ENCODE measurements at regions not wholly inside any gene's neighbourhood (a gene's known extent, or its start where the extent isn't known, plus 50 kb on each side); places are given as distances from the start of the nearest gene placed in this dataset.
"Not testable (repeated sequence)": the region's sequence is repeated elsewhere in the genome, so short reads cannot be mapped to it uniquely, and the experiment has no call there.

DNA sequence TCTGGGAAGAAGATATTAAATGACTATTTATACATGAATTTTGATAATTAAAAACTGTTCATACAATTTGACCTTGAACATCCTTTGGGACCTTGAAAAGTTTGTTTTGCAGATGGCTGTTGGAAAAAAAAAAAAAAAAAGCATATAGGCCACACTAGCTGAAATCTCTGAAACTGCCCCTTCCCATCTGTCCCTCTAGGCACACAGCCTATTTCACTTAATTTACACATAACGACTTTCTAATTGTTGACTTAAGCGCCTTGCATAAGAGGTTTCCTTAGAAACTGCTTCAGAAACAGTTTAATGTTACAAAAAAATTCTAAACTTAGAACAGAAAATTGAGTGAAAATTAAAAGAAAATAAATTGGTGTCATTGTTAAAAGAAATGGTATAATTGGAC lies 131.0 kb downstream of the COX18 start:
- no peak for DNase-seq

DNA sequence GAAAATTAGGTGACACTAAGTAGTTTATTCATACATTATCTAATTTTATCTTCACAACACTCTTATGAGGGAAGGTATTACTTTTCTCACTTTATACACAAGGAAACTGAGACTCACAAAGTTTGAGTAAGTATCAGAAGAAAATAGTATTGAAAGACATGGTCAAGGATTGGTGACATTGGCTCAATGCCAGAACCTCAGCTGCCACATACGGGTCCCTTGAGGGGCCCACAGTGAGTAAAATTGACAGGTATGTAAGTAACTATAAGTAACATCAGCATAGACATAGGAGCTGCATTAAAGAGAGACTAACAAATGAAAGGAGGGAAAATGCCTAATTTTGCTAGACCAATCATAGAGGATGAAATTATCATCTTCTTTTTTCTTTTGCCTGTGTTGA lies 134.1 kb downstream of the COX18 start:
- DNase-seq: no peak

DNA sequence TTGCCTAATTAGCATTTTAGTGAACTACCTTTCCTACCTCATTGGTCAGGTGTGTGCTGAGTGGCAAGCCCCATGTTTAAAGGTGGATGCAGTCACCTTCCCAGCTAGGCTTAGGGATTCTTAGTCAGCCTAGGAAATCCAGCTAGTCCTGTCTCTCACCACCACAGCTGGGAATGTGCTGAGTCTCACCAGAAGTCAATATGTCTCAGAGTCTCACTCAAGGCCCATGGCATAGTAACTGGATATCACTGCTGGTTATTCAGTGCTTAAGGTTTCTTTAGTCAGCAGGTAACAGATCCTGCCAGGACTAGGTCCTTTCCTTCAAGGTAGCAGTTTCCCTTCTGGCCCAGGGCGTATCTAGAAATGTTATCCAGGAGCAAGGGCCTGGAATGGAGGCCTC lies 136.5 kb downstream of the COX18 start:
- DNase-seq: no peak

DNA sequence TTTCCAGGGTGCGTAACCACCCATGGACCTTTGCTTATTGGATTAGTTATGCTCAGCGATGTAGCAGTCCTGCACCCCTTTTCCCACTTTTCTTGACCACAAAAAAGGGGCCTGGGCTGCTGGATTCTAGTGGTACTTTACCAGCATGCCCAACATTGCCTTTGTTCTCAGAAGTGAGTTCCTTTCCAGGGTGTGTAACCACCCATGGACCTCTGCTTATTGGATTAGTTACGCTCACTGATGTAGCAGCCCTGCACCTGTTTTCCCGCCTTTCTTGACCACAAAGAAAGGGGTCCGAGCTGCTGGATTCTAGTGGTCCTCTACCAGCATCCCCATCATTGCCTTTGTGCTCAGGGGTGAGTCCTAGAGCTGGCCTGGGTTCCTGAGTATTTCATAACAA lies 138.2 kb downstream of the COX18 start:
- DNase-seq: no peak

DNA sequence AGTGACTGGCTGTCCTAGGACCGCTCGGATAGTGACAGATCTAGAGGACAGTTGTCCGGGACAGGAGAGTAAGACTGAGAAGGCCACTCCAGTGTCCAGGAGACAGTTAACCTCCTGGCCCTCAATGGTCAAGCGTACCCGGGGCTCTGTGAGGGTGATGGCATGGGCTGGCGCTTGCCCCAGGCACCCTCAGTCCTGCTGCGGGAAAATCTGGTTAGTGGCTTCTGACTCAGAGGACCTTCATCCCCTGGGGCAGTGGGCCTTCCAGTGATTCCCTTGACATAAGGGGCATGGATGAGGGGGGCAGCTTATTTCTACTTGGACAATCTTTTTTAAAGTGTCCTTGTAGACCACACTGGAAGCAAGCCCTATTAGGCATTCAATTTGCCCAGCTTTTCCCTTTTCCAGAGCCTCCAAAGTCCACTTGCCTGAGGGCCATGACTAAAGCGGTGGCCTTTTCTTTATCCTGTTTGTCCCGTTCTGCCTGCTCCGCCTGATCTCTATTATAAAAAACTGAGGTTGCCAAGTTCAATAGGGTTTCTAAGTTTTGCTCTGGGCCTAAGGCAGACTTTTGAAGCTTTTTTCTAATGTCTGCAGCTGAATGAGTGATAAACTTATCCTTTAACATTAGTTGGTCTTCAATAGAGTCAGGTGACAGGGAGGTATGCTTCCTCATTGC lies 139.8 kb downstream of the COX18 start:
- not testable (repeated sequence) for DNase-seq

- no peak for DNase-seq
Measured at GRCh38 chr4:72924814-72925213, 144.7 kb downstream of the COX18 start.

- DNase-seq: no peak
Measured at GRCh38 chr4:72919937-72920336, 149.6 kb downstream of the COX18 start.

- DNase-seq: no peak
Measured at GRCh38 chr4:72919464-72919863, 150.1 kb downstream of the COX18 start.

DNA sequence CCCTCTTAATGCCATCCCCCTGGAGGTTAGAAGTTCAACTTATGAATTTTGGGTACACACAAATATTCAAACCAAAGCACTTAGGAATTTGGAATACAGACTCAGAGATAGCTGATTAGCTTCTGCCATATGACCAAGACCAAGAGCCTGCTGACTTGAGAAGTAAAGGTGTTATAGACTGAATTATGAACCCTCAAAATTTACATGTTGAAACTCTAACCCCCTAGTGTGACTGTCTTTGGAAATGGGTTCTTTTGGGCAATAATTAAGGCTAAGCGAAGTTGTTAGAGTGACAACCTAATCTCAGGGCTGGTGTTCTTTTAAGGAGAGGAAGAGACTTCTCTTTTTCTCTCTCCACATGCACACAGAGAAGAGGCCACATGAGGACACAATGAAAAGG lies 151.2 kb downstream of the COX18 start:
- DNase-seq: no peak

- no peak for DNase-seq
Measured at GRCh38 chr4:72911316-72911715, 158.2 kb downstream of the COX18 start.

DNA sequence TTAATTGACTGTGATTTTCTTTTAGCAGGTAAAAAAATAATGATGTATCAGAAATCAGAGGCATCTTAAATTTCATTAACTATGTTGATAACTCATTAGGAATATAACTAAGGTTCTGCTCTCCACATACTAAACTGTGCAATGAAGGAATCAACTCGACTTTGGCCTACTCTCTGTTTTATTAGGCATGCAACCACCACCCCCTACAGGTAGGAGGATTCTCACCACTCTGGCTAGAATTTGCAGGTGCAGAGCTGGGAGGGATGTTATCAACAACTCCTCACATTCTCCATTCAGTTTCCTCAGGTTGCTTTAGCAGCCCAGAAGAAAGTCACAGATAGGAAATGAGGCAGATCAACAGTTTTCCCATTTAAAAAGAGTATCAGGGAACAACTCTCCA lies 160.1 kb downstream of the COX18 start:
- no peak for DNase-seq

- DNase-seq: no peak
Measured at GRCh38 chr4:72902354-72902753, 167.2 kb downstream of the COX18 start.

- no peak for DNase-seq
Measured at GRCh38 chr4:72901553-72901952, 168.0 kb downstream of the COX18 start.

DNA sequence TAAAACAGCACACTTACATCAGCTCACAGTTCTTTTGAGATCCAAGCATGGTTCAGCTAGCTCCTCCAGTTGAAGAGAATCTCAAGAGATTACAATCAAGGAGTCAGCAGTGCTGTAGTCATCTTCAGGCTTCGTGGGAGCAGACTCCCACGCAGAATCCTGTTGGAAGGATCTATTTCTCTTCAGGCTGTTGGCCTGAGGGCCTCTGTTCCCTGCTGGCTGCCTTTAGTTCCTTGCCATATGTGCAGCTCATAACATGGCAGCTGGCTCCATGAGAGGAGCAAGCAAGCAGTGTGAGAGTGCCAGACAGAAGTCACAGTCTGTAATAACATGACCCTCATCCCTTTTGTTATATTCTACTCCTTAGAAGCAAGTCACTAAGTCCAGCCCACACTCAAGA lies 168.6 kb downstream of the COX18 start:
- DNase-seq: no peak

DNA sequence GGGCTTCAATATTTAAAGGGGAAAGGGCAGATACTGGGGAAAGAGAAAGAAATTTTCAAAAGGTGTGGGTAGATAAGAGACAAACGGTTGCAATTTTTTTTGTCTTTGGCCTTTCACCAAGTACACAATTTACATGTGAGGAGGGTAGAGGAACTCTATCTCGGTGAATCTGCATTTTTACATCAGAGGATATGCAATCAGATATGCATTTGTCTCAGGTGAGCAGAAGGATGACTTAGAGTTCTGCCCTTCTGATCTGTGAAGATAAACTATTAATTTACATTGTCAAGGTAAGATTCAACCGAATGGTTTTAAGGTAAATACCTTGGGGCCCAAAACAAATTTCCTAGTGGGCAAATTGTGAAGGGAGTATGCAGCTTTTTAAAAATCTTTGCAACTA lies 169.9 kb downstream of the COX18 start:
- DNase-seq: no peak

DNA sequence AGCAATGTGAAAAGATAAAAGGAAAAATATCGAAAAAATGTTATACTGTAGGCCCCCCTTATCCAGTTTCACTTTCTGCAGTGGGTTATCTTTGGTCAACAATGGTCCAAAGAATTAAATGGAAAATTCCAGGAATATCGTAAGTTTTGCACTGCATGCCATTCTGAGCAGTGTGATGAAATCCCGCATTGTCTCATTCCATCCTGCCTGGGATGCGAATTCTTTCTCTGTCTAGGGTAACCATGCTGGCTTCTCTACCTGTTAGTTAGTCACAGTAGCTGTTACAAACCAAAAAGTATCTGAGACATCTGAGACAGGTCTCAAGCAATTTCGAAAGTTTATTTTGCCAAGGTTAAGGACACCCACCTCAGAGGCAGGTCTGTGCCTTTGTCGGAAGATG lies 170.3 kb downstream of the COX18 start:
- DNase-seq: no peak

DNA sequence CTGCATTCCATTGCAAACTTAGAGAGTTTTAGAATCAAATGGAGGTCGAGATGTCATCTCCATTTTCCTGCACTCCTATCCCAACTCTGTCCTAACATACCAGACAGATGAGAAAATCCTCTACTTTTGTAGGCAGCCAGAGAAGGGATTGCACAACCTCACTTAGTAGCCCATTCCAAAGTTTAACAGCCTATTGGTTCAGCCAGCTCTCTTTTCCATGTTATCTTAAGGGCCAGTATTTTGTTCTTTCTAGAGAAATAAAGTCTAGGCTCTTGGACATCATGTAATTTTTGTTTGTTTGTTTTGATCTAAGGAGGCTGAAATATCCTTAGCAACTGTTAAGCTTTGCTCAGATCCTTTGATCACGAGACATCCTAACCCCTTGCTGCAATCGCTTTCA lies 173.0 kb downstream of the COX18 start:
- DNase-seq: no peak

DNA sequence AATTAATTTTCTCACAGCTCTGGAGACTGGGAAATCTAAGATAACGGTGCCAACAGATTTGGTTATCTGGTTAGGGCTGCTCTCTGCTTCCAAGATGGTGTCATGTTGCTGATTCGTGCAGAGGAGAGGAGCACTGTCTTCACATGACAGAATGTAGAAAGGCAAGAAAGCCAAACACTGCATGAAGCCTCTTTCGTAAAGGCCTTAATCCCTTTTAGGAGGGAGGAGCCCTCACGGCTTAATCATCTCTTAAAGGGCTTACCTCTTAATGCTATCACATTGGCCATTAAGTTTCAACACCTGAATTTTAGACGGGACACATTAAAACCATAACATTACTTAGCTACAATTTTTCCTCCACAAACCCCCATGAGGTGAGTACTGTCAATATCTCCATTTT lies 174.1 kb downstream of the COX18 start:
- no peak for DNase-seq

GRCh38 chr4:72893354-72894066 lies 176.0 kb downstream of the COX18 start:
- DNase-seq: no peak

DNA sequence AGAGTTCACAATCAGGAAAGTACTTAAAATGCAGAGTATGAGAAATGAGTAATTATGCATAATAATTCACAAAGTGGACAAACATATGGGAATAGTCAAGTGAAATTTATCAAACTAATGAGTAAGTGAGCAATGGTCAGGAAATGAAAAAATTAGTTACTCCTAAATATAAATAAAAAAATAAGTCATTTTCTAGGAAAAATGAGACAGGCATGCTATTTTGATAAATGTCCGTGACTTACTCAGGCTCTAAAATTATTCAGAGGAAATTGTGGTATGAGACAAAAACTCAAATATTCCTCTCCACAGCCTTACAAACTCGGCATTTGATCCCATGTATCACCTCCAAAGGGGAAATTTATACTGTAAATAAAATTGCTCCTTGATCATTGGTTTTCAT lies 181.2 kb downstream of the COX18 start:
- DNase-seq: no peak

- no peak for DNase-seq
Measured at GRCh38 chr4:72887152-72887551, 182.4 kb downstream of the COX18 start.

DNA sequence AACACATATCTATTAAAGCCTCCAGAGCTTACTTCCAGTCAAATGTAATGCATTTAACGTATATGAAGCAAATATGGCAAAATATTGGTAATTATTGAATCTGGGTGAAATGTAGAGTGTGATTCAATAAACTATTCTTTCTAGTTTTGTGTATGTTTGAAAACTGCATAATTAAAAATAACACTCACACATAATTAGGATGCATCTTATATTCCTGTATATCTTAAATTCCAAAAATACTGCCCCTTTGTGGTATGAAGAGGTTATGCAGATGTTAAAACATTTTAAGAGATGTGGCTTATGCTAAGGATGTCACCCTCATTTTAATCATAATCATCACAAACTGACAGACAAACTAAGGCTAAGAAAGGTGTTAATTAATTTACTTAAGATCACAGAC lies 182.9 kb downstream of the COX18 start:
- DNase-seq: no peak

GRCh38 chr4:72884225-72884624 lies 185.3 kb downstream of the COX18 start:
- not testable (repeated sequence) for DNase-seq

- DNase-seq: no peak
Measured at GRCh38 chr4:72876946-72877345, 192.6 kb downstream of the COX18 start.

DNA sequence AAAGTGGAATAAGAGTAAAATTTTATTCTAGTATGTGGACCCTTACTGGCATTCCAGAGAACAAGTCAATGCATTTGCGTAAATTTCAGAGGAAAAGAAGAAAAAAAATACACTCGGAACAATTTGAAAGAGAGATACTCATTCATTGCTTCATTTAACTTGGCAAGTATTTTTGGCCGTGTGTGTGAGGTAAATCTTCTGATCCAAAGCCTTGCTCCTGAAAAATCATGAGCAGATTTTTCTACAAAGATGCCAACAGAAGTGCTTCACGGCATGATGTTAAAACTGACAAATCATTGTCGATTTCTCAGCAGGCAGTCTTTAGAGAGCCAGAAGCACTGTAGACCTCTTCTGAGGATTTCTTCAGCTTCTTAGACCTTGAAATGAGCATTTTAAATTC lies 194.0 kb downstream of the COX18 start:
- DNase-seq: no peak

All from stimulated activated CD4-positive, alpha-beta T cell treated with anti-CD3 and anti-CD28 coated beads, Interleukin-4, amount 100 ng/mL, for 24 hours (primary cell).